ENCODE measurements at regions not wholly inside any gene's neighbourhood (a gene's known extent, or its start where the extent isn't known, plus 50 kb on each side); places are given as distances from the start of the nearest gene placed in this dataset.

GRCh38 chr1:178643349-178643748 is 81.7 kb upstream of the RALGPS2 start:
- no peak for TF ChIP-seq CTCF (conservative IDR thresholded peaks at IDR 0.05; ENCODE audit: low read depth, low read length)
- DNase-seq (ENCODE audit: low read depth), result no peak
- no peak overlapping the region for H3K4me3 ChIP-seq (ENCODE audit: low read depth, low read length)

- DNase-seq (ENCODE audit: low read depth), result no peak
- H3K4me3 ChIP-seq (ENCODE audit: low read depth, low read length), result no peak overlapping the region
- no peak for TF ChIP-seq CTCF (conservative IDR thresholded peaks at IDR 0.05; ENCODE audit: low read depth, low read length)
Measured at GRCh38 chr1:178643831-178644230, 81.2 kb upstream of the RALGPS2 start.

- H3K4me3 ChIP-seq (ENCODE audit: low read depth, low read length), result no peak overlapping the region
- DNase-seq (ENCODE audit: low read depth), result no peak
- no peak for TF ChIP-seq CTCF (conservative IDR thresholded peaks at IDR 0.05; ENCODE audit: low read depth, low read length)
Measured at GRCh38 chr1:178644308-178645120, 80.5 kb upstream of the RALGPS2 start.

- DNase-seq (ENCODE audit: low read depth), result no peak
- TF ChIP-seq CTCF (conservative IDR thresholded peaks at IDR 0.05; ENCODE audit: low read depth, low read length), result no peak
- H3K4me3 ChIP-seq (ENCODE audit: low read depth, low read length), result no peak overlapping the region
Measured at GRCh38 chr1:178645157-178645807, 79.8 kb upstream of the RALGPS2 start.

GRCh38 chr1:178645808-178646200 is 79.2 kb upstream of the RALGPS2 start:
- H3K4me3 ChIP-seq (ENCODE audit: low read depth, low read length), result no peak overlapping the region
- no peak for TF ChIP-seq CTCF (conservative IDR thresholded peaks at IDR 0.05; ENCODE audit: low read depth, low read length)
- DNase-seq (ENCODE audit: low read depth), result no peak

GRCh38 chr1:178646821-178647220 is 78.2 kb upstream of the RALGPS2 start:
- H3K4me3 ChIP-seq (ENCODE audit: low read depth, low read length), result no peak overlapping the region
- TF ChIP-seq CTCF (conservative IDR thresholded peaks at IDR 0.05; ENCODE audit: low read depth, low read length), result no peak
- DNase-seq (ENCODE audit: low read depth), result no peak

All from epithelial cell of proximal tubule (primary cell).